Gastrocnemius medialis (tissue), 4 donors: ENCODE measurements at regions not wholly inside any gene's neighbourhood (a gene's known extent, or its start where the extent isn't known, plus 50 kb on each side); places are given as distances from the start of the nearest gene placed in this dataset.
"Not testable (repeated sequence)": the region's sequence is repeated elsewhere in the genome, so short reads cannot be mapped to it uniquely, and the experiment has no call there.

ENCODE experiments used
- CTCF ChIP-seq, 5 experiments: fragments of 450-650 bp in 3 of 5; fragments of 200-600 bp in 2 of 5; sonication (generic) in 2 of 5; IDR thresholded peaks in 4 of 5; conservative IDR thresholded peaks in 1 of 5; 1 replicate in 4 of 5; 2 replicates in 1 of 5; pipeline ENCODE4 v1.5.1; 2016 to 2019; ENCODE audit warnings: antibody characterized with exemption in 5 of 5, mild to moderate bottlenecking in 3 of 5, moderate library complexity in 3 of 5
- POLR2A ChIP-seq, 2 donors: fragments of 450-650 bp; IDR thresholded peaks; one replicate each; pipeline ENCODE4 v1.6.1; 2017; ENCODE audit warnings: antibody characterized with exemption in 2 of 2, mild to moderate bottlenecking in 2 of 2, moderate library complexity in 2 of 2

- not testable (repeated sequence) for TF ChIP-seq CTCF (IDR thresholded peaks at IDR 0.05 in 4 of 5, conservative IDR thresholded peaks at IDR 0.05 in 1 of 5); POLR2A (IDR thresholded peaks at IDR 0.05)
Measured at GRCh38 chr13:73160371-73161031, 101.7 kb downstream of the KLF5 start.
